K562 (cell line): ENCODE measurements at regions not wholly inside any gene's neighbourhood (a gene's known extent, or its start where the extent isn't known, plus 50 kb on each side); places are given as distances from the start of the nearest gene placed in this dataset.

Source experiments
- ATAC-seq: fragments of 200-7000 bp; cut with Tn5 transposase; 3 replicates; pipeline ENCODE4 v1.9.1; 2020; ENCODE audit warnings: moderate library complexity
- BruUV-seq: library from RNA; stranded (reverse); fragments of 400-500 nt; replicated peaks from 2 replicates; lab custom pipeline; 2021; lab: Mats Ljungman, UMichigan
- CTCF ChIA-PET: fragments of 300-600 bp; formaldehyde crosslinking; extraction: SDS; loops from one replicate; lab custom pipeline; 2021; ENCODE audit warnings: low intra/inter-chr PET ratio; lab: Yijun Ruan, JAX
- POLR2A ChIA-PET: fragments of 300-600, 350-650 bp; sonication (Branson Sonifier 250); formaldehyde crosslinking; extraction: SDS; loops from one replicate; lab custom pipeline; 2021; ENCODE audit warnings: antibody characterized with exemption, inconsistent platforms; lab: Yijun Ruan, JAX
- DNase-seq, 4 experiments: peaks; one replicate each; pipeline versions ENCODE4 v3.0.0 to v3.0.0-alpha.2; 2011 to 2018; ENCODE audit warnings: low spot score in 3 of 4, mixed read lengths in 3 of 4; ENCODE audit errors: extremely low read depth in 1 of 4
- FAIRE-seq: peaks from 2 replicates; lab custom pipeline; 2011; peaks lifted over from hg19 to GRCh38; lab: Jason Lieb, UNC
- H2AFZ ChIP-seq: 2 replicates; pipeline ENCODE4 v1.6.0; 2011; ENCODE audit warnings: low read depth, low read length, control low read depth, inconsistent platforms
- H3K27ac ChIP-seq: fragments of 200-600 bp; 3 replicates; pipeline ENCODE4 v1.8.0; 2011; ENCODE audit warnings: low read depth, mild to moderate bottlenecking, control low read depth, inconsistent platforms, low read length, moderate library complexity, mixed read lengths; ENCODE audit errors: extremely low read depth
- H3K27me3 ChIP-seq, 2 experiments: fragments of 300-600 bp in 1 of 2; 2 replicates in 1 of 2; 3 replicates in 1 of 2; pipeline versions ENCODE4 v1.6.0 to v1.8.0; 2011; ENCODE audit warnings: inconsistent platforms in 2 of 2, low read length in 2 of 2, mild to moderate bottlenecking in 1 of 2, mixed read lengths in 1 of 2, moderate library complexity in 1 of 2; ENCODE audit not compliant: control insufficient read depth in 2 of 2, insufficient read depth in 2 of 2
- H3K36me3 ChIP-seq: fragments of 300-600 bp; 3 replicates; pipeline ENCODE4 v1.8.0; 2011; ENCODE audit warnings: mild to moderate bottlenecking, low read length, inconsistent platforms; ENCODE audit not compliant: control insufficient read depth, insufficient read depth
- H3K4me1 ChIP-seq, 2 experiments: fragments of 200-600 bp in 1 of 2; replicated peaks in 1 of 2; 2 replicates in 1 of 2; 3 replicates in 1 of 2; pipeline versions ENCODE4 v1.5.1 to v1.8.0; 2011; ENCODE audit warnings: inconsistent platforms in 2 of 2, low read length in 2 of 2, mild to moderate bottlenecking in 1 of 2, mixed read lengths in 1 of 2, moderate library complexity in 1 of 2; ENCODE audit not compliant: control insufficient read depth in 2 of 2, insufficient read depth in 2 of 2
- H3K4me2 ChIP-seq: 2 replicates; pipeline ENCODE4 v1.6.1; 2011; ENCODE audit warnings: low read length, control low read depth, inconsistent platforms, mixed read lengths; ENCODE audit not compliant: insufficient read depth
- H3K4me3 ChIP-seq: fragments of 200-600 bp; sonication (generic), shearing (Covaris generic); 2 replicates; pipeline ENCODE4 v1.5.1; 2016; ENCODE audit warnings: control low read depth, inconsistent platforms
- H3K79me2 ChIP-seq: fragments of 200-600 bp; 3 replicates; pipeline ENCODE4 v1.8.0; 2011; ENCODE audit warnings: low read length, inconsistent platforms; ENCODE audit not compliant: control insufficient read depth, insufficient read depth
- H3K9ac ChIP-seq, 2 experiments: 2 replicates each; pipeline versions ENCODE4 v1.6.0 to v1.6.1; 2011; ENCODE audit warnings: low read depth in 2 of 2, low read length in 2 of 2, control low read depth in 1 of 2, inconsistent platforms in 1 of 2, mild to moderate bottlenecking in 1 of 2, mixed read lengths in 1 of 2; ENCODE audit not compliant: insufficient read depth in 1 of 2
- H3K9me1 ChIP-seq: one replicate; pipeline ENCODE4 v1.6.0; 2011; ENCODE audit warnings: inconsistent platforms, mild to moderate bottlenecking, low read length, moderate library complexity; ENCODE audit not compliant: control insufficient read depth, insufficient read depth
- H3K9me3 ChIP-seq: replicated peaks from 2 replicates; pipeline ENCODE4 v1.5.1; 2011; ENCODE audit warnings: low read depth, low read length, inconsistent platforms; ENCODE audit not compliant: control insufficient read depth, insufficient read depth
- H4K20me1 ChIP-seq: replicated peaks from 2 replicates; pipeline ENCODE4 v1.6.1; 2011; ENCODE audit warnings: low read length, inconsistent platforms, mixed read lengths; ENCODE audit not compliant: control insufficient read depth, insufficient read depth
- ATF1 ChIP-seq, 2 experiments: fragments of 450-650 bp in 1 of 2; IDR thresholded peaks; 2 replicates each; pipeline ENCODE4 v1.6.1; 2016; ENCODE audit warnings: missing compliant biosample characterization in 1 of 2, missing genetic modification characterization in 1 of 2
- CBX2 ChIP-seq: fragments of 200-600 bp; sonication (generic); IDR thresholded peaks from one replicate; pipeline ENCODE4 v1.6.1; 2012; ENCODE audit warnings: mild to moderate bottlenecking, low read length, inconsistent platforms; ENCODE audit not compliant: insufficient read depth, poor library complexity, severe bottlenecking
- EP300 ChIP-seq: IDR thresholded peaks from 2 replicates; pipeline ENCODE4 v1.6.1; 2012; ENCODE audit warnings: low read length, improper control_type of control experiment
- GATAD2B ChIP-seq: fragments of 450-650 bp; IDR thresholded peaks from 2 replicates; pipeline ENCODE4 v1.6.1; 2017; ENCODE audit warnings: mild to moderate bottlenecking, borderline replicate concordance
- KDM1A ChIP-seq, 2 experiments: fragments of 450-650 bp; IDR thresholded peaks; 2 replicates each; pipeline ENCODE4 v1.6.1; 2016; ENCODE audit warnings: mild to moderate bottlenecking in 2 of 2
- MEF2D ChIP-seq: conservative IDR thresholded peaks from 2 replicates; pipeline ENCODE4 v1.6.1; 2016; ENCODE audit warnings: low read depth, missing genetic modification characterization, missing compliant biosample characterization
- RBM22 ChIP-seq: fragments of 200-400 bp; formaldehyde crosslinking; IDR thresholded peaks from 2 replicates; pipeline ENCODE4 v1.6.1; 2018; ENCODE audit warnings: low read length, low read depth; ENCODE audit not compliant: poor library complexity, severe bottlenecking
- RBM25 ChIP-seq: fragments of 200-400 bp; formaldehyde crosslinking; IDR thresholded peaks from 2 replicates; pipeline ENCODE4 v1.6.1; 2018; ENCODE audit warnings: low read length, low read depth, moderate library complexity; ENCODE audit not compliant: severe bottlenecking
- SIN3B ChIP-seq: fragments of 450-650 bp; IDR thresholded peaks from 2 replicates; pipeline ENCODE4 v1.6.1; 2017; ENCODE audit warnings: low read depth, mild to moderate bottlenecking, moderate library complexity
- SUPT5H ChIP-seq: fragments of 450-650 bp; IDR thresholded peaks from 2 replicates; pipeline ENCODE4 v1.6.1; 2016
- TAF7 ChIP-seq: fragments of 450-650 bp; IDR thresholded peaks from 2 replicates; pipeline ENCODE4 v1.6.1; 2016; ENCODE audit warnings: missing genetic modification characterization, missing compliant biosample characterization
- XRCC4 ChIP-seq: IDR thresholded peaks from one replicate; pipeline ENCODE4 v1.6.1; 2011; ENCODE audit not compliant: insufficient read depth, insufficient read length; ENCODE audit errors: extremely low read depth
- ZFX ChIP-seq: sonication (generic); formaldehyde crosslinking; IDR thresholded peaks from 2 replicates; pipeline ENCODE4 v1.8.0; 2022; ENCODE audit warnings: mild to moderate bottlenecking, missing genetic modification reagents, moderate library complexity
- ZNF384 ChIP-seq: IDR thresholded peaks from 2 replicates; pipeline ENCODE4 v1.6.1; 2012; ENCODE audit warnings: low read depth, low read length, improper control_type of control experiment
- ZNF589 ChIP-seq: fragments of 200-800 bp; sonication (Bioruptor generic); IDR thresholded peaks from 2 replicates; pipeline ENCODE4 v1.6.1; 2016; ENCODE audit warnings: low read depth, missing genetic modification characterization, missing compliant biosample characterization
- WGBS: fragments of 100-300 bp; shearing (Covaris generic); methylation state at CpG from one replicate; pipeline ENCODE4 v1.1.6; 2016; ENCODE audit warnings: low coverage, mixed read lengths; ENCODE audit not compliant: insufficient coverage; ENCODE audit errors: missing lambda C conversion rate; 5-methylcytosine and 5-hydroxymethylcytosine counted together
- in situ Hi-C: fragments of 300-500 bp; cut with MboI; formaldehyde crosslinking; loops from 4 replicates; pipeline ENCODE4 v1.15.0; 2018; ENCODE audit warnings: inconsistent platforms, mixed read lengths
- intact Hi-C: fragments of 100-400 bp; cut with micrococcal nuclease; formaldehyde crosslinking; loops from 2 replicates; pipeline ENCODE4 v1.14.2; 2022
- TF ChIP-seq, protein P1 (sequence below): sonication (generic); formaldehyde crosslinking; IDR thresholded peaks from 2 replicates; pipeline ENCODE4 v1.8.1; 2023; ENCODE audit warnings: mild to moderate bottlenecking, missing genetic modification reagents
- TF ChIP-seq, protein P2 (sequence below), 2 experiments: IDR thresholded peaks in 1 of 2; conservative IDR thresholded peaks in 1 of 2; 2 replicates each; pipeline ENCODE4 v1.6.1; 2016; ENCODE audit warnings: low read depth in 2 of 2, mild to moderate bottlenecking in 1 of 2, missing compliant biosample characterization in 1 of 2, missing genetic modification characterization in 1 of 2, moderate library complexity in 1 of 2

DNA sequence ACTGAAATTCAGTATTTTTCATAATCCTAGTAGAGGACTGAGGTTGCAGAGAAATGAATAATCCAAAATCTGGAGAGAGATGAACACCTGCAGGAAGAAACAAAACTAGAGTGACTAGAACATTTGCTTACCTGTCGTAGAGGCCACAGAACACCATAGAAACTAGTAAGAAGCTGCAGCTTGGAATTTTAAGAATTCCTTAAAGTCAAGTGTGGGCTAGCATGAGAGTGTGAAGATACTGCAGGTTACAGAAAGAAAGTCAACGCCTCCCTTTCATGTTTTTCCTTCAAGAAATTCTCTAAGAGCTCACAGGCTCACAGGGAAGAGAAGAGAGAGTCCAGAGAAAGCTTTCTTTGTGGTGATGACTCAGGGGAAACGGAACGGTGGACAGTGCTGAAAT lies 633.7 kb downstream of the LRRIQ3 start:
- Histone ChIP-seq H3K36me3 (no peaks in the 10 kb centered on the region), H3K9me1 (no peaks in the 10 kb centered on the region), H3K9ac (no peak overlapping the region), H3K4me1 (no peaks in the 10 kb centered on the region), H3K27ac (no peak overlapping the region), H3K79me2 (no peaks in the 10 kb centered on the region), H3K4me3 (no peak overlapping the region), H3K4me2 (no peak overlapping the region), H3K9me3 (no peaks in the 10 kb centered on the region), H2AFZ (no peak overlapping the region), H4K20me1 (no peaks in the 10 kb centered on the region), H3K27me3 (no peaks in the 10 kb centered on the region)
- FAIRE-seq (no peak), ATAC-seq (no peak), DNase-seq (no peak)
- WGBS: 3% methylated on average over 4 of the region's 4 CpGs
- in situ Hi-C loops (no loop called here), intact Hi-C loops (no loop called here)
- TF ChIP-seq, protein P1, sequence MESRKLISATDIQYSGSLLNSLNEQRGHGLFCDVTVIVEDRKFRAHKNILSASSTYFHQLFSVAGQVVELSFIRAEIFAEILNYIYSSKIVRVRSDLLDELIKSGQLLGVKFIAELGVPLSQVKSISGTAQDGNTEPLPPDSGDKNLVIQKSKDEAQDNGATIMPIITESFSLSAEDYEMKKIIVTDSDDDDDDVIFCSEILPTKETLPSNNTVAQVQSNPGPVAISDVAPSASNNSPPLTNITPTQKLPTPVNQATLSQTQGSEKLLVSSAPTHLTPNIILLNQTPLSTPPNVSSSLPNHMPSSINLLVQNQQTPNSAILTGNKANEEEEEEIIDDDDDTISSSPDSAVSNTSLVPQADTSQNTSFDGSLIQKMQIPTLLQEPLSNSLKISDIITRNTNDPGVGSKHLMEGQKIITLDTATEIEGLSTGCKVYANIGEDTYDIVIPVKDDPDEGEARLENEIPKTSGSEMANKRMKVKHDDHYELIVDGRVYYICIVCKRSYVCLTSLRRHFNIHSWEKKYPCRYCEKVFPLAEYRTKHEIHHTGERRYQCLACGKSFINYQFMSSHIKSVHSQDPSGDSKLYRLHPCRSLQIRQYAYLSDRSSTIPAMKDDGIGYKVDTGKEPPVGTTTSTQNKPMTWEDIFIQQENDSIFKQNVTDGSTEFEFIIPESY (CRISPR knock-in tag): no peak
- TF ChIP-seq, protein P2, sequence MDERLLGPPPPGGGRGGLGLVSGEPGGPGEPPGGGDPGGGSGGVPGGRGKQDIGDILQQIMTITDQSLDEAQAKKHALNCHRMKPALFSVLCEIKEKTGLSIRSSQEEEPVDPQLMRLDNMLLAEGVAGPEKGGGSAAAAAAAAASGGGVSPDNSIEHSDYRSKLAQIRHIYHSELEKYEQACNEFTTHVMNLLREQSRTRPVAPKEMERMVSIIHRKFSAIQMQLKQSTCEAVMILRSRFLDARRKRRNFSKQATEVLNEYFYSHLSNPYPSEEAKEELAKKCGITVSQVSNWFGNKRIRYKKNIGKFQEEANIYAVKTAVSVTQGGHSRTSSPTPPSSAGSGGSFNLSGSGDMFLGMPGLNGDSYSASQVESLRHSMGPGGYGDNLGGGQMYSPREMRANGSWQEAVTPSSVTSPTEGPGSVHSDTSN (CRISPR knock-in tag; IDR thresholded peaks at IDR 0.05; ENCODE audit: low read depth): no peak
- TF ChIP-seq, protein P2 (tag; conservative IDR thresholded peaks at IDR 0.05; ENCODE audit: low read depth): no peak
- TF ChIP-seq EP300: no peak
- no peak for TF ChIP-seq TAF7 (tag)
- no peak for TF ChIP-seq MEF2D (tag)
- TF ChIP-seq SIN3B: no peak
- no peak for TF ChIP-seq RBM22
- TF ChIP-seq XRCC4: no peak
- TF ChIP-seq RBM25: no peak
- no peak for TF ChIP-seq CBX2
- no peak for TF ChIP-seq ZNF384
- TF ChIP-seq KDM1A (IDR thresholded peaks at IDR 0.05): no peak
- no peak for TF ChIP-seq ZFX (CRISPR knock-in tag)
- no peak for TF ChIP-seq ATF1 (CRISPR knock-in tag; IDR thresholded peaks at IDR 0.05)
- TF ChIP-seq ATF1 (tag; IDR thresholded peaks at IDR 0.05): no peak
- TF ChIP-seq ZNF589 (CRISPR knock-in tag): no peak
- TF ChIP-seq SUPT5H: no peak
- no peak for TF ChIP-seq GATAD2B
- BruUV-seq: no TSS peak
- POLR2A ChIA-PET: no interaction called here
- CTCF ChIA-PET: no interaction called here
